CD14-positive monocyte (primary cell): ENCODE measurements at regions not wholly inside any gene's neighbourhood (a gene's known extent, or its start where the extent isn't known, plus 50 kb on each side); places are given as distances from the start of the nearest gene placed in this dataset.

Experiments
- DNase-seq, 3 donors: peaks; one replicate each; pipeline ENCODE4 v3.0.0-alpha.2; 2011 to 2022
- H2AFZ ChIP-seq: 2 replicates; pipeline ENCODE4 v1.6.0; 2012; ENCODE audit warnings: mild to moderate bottlenecking, low read depth, low read length, inconsistent platforms; ENCODE audit not compliant: insufficient read depth, poor library complexity, severe bottlenecking
- H3K27ac ChIP-seq, 2 donors: 1 replicate in 1 of 2; 2 replicates in 1 of 2; pipeline ENCODE4 v1.5.1; 2012 to 2013; ENCODE audit warnings: low read length in 2 of 2, control low read depth in 1 of 2, inconsistent platforms in 1 of 2, low read depth in 1 of 2, mild to moderate bottlenecking in 1 of 2
- H3K27me3 ChIP-seq, 2 donors: one replicate each; pipeline versions ENCODE4 v1.6.0 to v1.6.1; 2011 to 2013; ENCODE audit warnings: low read length in 2 of 2; ENCODE audit not compliant: control insufficient read depth in 2 of 2, insufficient read depth in 2 of 2
- H3K36me3 ChIP-seq, 2 donors: replicated peaks in 1 of 2; 1 replicate in 1 of 2; 2 replicates in 1 of 2; pipeline versions ENCODE4 v1.5.1 to v1.6.1; 2012 to 2013; ENCODE audit warnings: low read length in 2 of 2, control low read depth in 1 of 2, inconsistent platforms in 1 of 2, mild to moderate bottlenecking in 1 of 2; ENCODE audit not compliant: insufficient read depth in 2 of 2, control insufficient read depth in 1 of 2
- H3K4me1 ChIP-seq, 2 donors: 1 replicate in 1 of 2; 2 replicates in 1 of 2; pipeline versions ENCODE4 v1.5.1 to v1.6.1; 2012 to 2013; ENCODE audit warnings: low read length in 2 of 2, control low read depth in 1 of 2, inconsistent platforms in 1 of 2, mild to moderate bottlenecking in 1 of 2, moderate library complexity in 1 of 2; ENCODE audit not compliant: insufficient read depth in 2 of 2, control insufficient read depth in 1 of 2
- H3K4me2 ChIP-seq: replicated peaks from 2 replicates; pipeline ENCODE3; 2012; ENCODE audit warnings: low read length, moderate library complexity, mild to moderate bottlenecking; ENCODE audit not compliant: poor library complexity, severe bottlenecking; ENCODE audit errors: extremely low read depth
- H3K4me3 ChIP-seq, 3 experiments: fragments of 200-600 bp in 1 of 3; sonication (generic) in 1 of 3; replicated peaks in 1 of 3; 1 replicate in 2 of 3; 2 replicates in 1 of 3; pipeline ENCODE4 v1.5.1; 2011 to 2013; ENCODE audit warnings: low read length in 3 of 3, mild to moderate bottlenecking in 3 of 3, control low read depth in 2 of 3, low read depth in 2 of 3, inconsistent platforms in 1 of 3, moderate library complexity in 1 of 3
- H3K79me2 ChIP-seq: 2 replicates; pipeline ENCODE4 v1.6.0; 2012; ENCODE audit warnings: mild to moderate bottlenecking, control low read depth, inconsistent platforms, low read length, moderate library complexity; ENCODE audit not compliant: insufficient read depth
- H3K9ac ChIP-seq: 2 replicates; pipeline ENCODE4 v1.6.0; 2017; ENCODE audit warnings: low read length, mild to moderate bottlenecking; ENCODE audit not compliant: insufficient read depth, poor library complexity, severe bottlenecking
- H3K9me3 ChIP-seq, 2 donors: replicated peaks in 1 of 2; 1 replicate in 1 of 2; 2 replicates in 1 of 2; pipeline versions ENCODE4 v1.5.1 to v1.6.1; 2012 to 2013; ENCODE audit warnings: low read length in 2 of 2, control low read depth in 1 of 2; ENCODE audit not compliant: control insufficient read depth in 1 of 2, insufficient read depth in 1 of 2
- H4K20me1 ChIP-seq: 2 replicates; pipeline ENCODE4 v1.6.0; 2012; ENCODE audit warnings: mild to moderate bottlenecking, low read length, control low read depth, moderate library complexity; ENCODE audit not compliant: insufficient read depth
- H3K27ac Mint-ChIP-seq, 7 donors: one replicate each; pipeline ENCODE4 v1.8.0; 2020; ENCODE audit warnings: mild to moderate bottlenecking in 7 of 7, mixed read lengths in 7 of 7, moderate library complexity in 6 of 7, inconsistent platforms in 2 of 7
- H3K27me3 Mint-ChIP-seq, 3 donors: one replicate each; pipeline ENCODE4 v1.8.0; 2021 to 2022; ENCODE audit warnings: low read depth in 3 of 3, mild to moderate bottlenecking in 3 of 3, mixed read lengths in 3 of 3, moderate library complexity in 3 of 3, inconsistent platforms in 1 of 3
- H3K36me3 Mint-ChIP-seq, 2 donors: one replicate each; pipeline ENCODE4 v1.8.0; 2020; ENCODE audit warnings: mixed read lengths in 2 of 2, inconsistent platforms in 1 of 2, mild to moderate bottlenecking in 1 of 2
- H3K4me1 Mint-ChIP-seq: one replicate; pipeline ENCODE4 v1.8.0; 2020; ENCODE audit warnings: mild to moderate bottlenecking, mixed read lengths
- H3K4me3 Mint-ChIP-seq, 2 donors: one replicate each; pipeline ENCODE4 v1.8.0; 2020; ENCODE audit warnings: mild to moderate bottlenecking in 2 of 2, mixed read lengths in 2 of 2, moderate library complexity in 1 of 2
- H3K9me3 Mint-ChIP-seq, 7 donors: one replicate each; pipeline ENCODE4 v1.8.0; 2020 to 2022; ENCODE audit warnings: mixed read lengths in 7 of 7, mild to moderate bottlenecking in 6 of 7, moderate library complexity in 6 of 7, inconsistent platforms in 2 of 7
- CTCF ChIP-seq: fragments of 200-600 bp; IDR thresholded peaks from one replicate; pipeline ENCODE4 v1.8.0; 2022; ENCODE audit warnings: antibody characterized with exemption, mild to moderate bottlenecking
- WGBS: methylation state at CpG from one replicate; pipeline ENCODE4 v1.1.5; 2013; ENCODE audit warnings: missing lambda C conversion rate; ENCODE audit not compliant: insufficient coverage; 5-methylcytosine and 5-hydroxymethylcytosine counted together
- intact Hi-C, 2 donors: fragments of 100-400 bp; cut with micrococcal nuclease; formaldehyde crosslinking; loops; one replicate each; pipeline versions ENCODE4 v1.15.0 to v1.15.1; 2023

- Histone ChIP-seq H3K9ac (no peak overlapping the region), H3K27me3 (no peaks in the 10 kb centered on the region), H3K4me1 (no peaks in the 10 kb centered on the region), H2AFZ (no peak overlapping the region), H3K4me2 (no peak overlapping the region), H3K27ac (no peak overlapping the region), H3K36me3 (no peaks in the 10 kb centered on the region), H3K4me3 (no peak overlapping the region), H3K9me3 (peaks cover 0 to 4% of the 10 kb centered on the region in 2 donors), H3K79me2 (no peaks in the 10 kb centered on the region), H4K20me1 (no peaks in the 10 kb centered on the region)
- Mint-ChIP-seq H3K27me3 (no peaks in the 10 kb centered on the region), H3K27ac (no peak overlapping the region), H3K4me3 (no peak overlapping the region), H3K4me1 (no peaks in the 10 kb centered on the region), H3K9me3 (peaks cover 0 to 7% (median 3%) of the 10 kb centered on the region in 7 donors), H3K36me3 (no peaks in the 10 kb centered on the region)
- TF ChIP-seq CTCF = no peak
- no CpG with 5 or more reads among the region's 3 CpGs for WGBS
- intact Hi-C loops = no loop called here
- DNase-seq = no peak
Observed at GRCh38 chr6:22651731-22652130, 82.4 kb downstream of the HDGFL1 start.

GRCh38 chr6:22653980-22654610 is 84.7 kb downstream of the HDGFL1 start:
- TF ChIP-seq CTCF = no peak
- Histone ChIP-seq H4K20me1 (no peaks in the 10 kb centered on the region), H3K4me1 (no peaks in the 10 kb centered on the region), H3K27ac (no peak overlapping the region), H3K4me3 (no peak overlapping the region), H3K4me2 (no peak overlapping the region), H3K27me3 (no peaks in the 10 kb centered on the region), H3K36me3 (no peaks in the 10 kb centered on the region), H3K9ac (no peak overlapping the region), H3K9me3 (peaks cover 0 to 4% of the 10 kb centered on the region in 2 donors), H3K79me2 (no peaks in the 10 kb centered on the region), H2AFZ (no peak overlapping the region)
- 100% methylated on average over 1 of the region's 7 CpGs for WGBS
- intact Hi-C loops = no loop called here
- no peak for DNase-seq
- no peak overlapping the region for H3K4me3 Mint-ChIP-seq
- H3K36me3 Mint-ChIP-seq = no peaks in the 10 kb centered on the region
- no peaks in the 10 kb centered on the region for H3K4me1 Mint-ChIP-seq
- H3K27ac Mint-ChIP-seq = no peak overlapping the region
- H3K27me3 Mint-ChIP-seq = no peaks in the 10 kb centered on the region
- peaks cover 0 to 7% (median 3%) of the 10 kb centered on the region in 7 donors for H3K9me3 Mint-ChIP-seq
